ENCODE measurements at regions not wholly inside any gene's neighbourhood (a gene's known extent, or its start where the extent isn't known, plus 50 kb on each side); places are given as distances from the start of the nearest gene placed in this dataset.

GRCh38 chr16:79412783-79413225 lies 187.7 kb downstream of the MAF start:
- Histone ChIP-seq H3K9me3 (ENCODE audit: control insufficient read depth in 4 of 4, low read length in 3 of 4) (no peaks in the 10 kb centered on the region), H3K27me3 (ENCODE audit: control insufficient read depth in 4 of 4, insufficient read depth in 4 of 4, low read length in 3 of 4) (no peaks in the 10 kb centered on the region), H3K27ac (ENCODE audit: low read depth in 1 of 2, low read length in 2 of 2) (no peak overlapping the region), H3K36me3 (ENCODE audit: control insufficient read depth in 4 of 4, insufficient read depth in 3 of 4, low read depth in 1 of 4, low read length in 3 of 4) (no peaks in the 10 kb centered on the region), H3K9ac (ENCODE audit: low read depth in 1 of 2, low read length in 2 of 2) (no peak overlapping the region), H3K4me1 (ENCODE audit: control insufficient read depth in 4 of 4, insufficient read depth in 4 of 4, low read length in 3 of 4) (no peaks in the 10 kb centered on the region), H3K4me3 (ENCODE audit: low read depth in 1 of 3, low read length in 3 of 3) (no peak overlapping the region)
- 82% methylated on average over 3 of the region's 3 CpGs for WGBS
- DNase-seq (ENCODE audit: low spot score), result no peak
- no peak for TF ChIP-seq YY1 (IDR thresholded peaks at IDR 0.05)
- TF ChIP-seq SP1 (IDR thresholded peaks at IDR 0.05), result no peak
- no peak for TF ChIP-seq FOXA1 (IDR thresholded peaks at IDR 0.05)
- TF ChIP-seq, protein P1, sequence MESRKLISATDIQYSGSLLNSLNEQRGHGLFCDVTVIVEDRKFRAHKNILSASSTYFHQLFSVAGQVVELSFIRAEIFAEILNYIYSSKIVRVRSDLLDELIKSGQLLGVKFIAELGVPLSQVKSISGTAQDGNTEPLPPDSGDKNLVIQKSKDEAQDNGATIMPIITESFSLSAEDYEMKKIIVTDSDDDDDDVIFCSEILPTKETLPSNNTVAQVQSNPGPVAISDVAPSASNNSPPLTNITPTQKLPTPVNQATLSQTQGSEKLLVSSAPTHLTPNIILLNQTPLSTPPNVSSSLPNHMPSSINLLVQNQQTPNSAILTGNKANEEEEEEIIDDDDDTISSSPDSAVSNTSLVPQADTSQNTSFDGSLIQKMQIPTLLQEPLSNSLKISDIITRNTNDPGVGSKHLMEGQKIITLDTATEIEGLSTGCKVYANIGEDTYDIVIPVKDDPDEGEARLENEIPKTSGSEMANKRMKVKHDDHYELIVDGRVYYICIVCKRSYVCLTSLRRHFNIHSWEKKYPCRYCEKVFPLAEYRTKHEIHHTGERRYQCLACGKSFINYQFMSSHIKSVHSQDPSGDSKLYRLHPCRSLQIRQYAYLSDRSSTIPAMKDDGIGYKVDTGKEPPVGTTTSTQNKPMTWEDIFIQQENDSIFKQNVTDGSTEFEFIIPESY (IDR thresholded peaks at IDR 0.05), result no peak
- TF ChIP-seq GABPA (IDR thresholded peaks at IDR 0.05 in 1 of 2, conservative IDR thresholded peaks at IDR 0.05 in 1 of 2), result no peak
- TF ChIP-seq REST (IDR thresholded peaks at IDR 0.05), result no peak
- TF ChIP-seq MAX (IDR thresholded peaks at IDR 0.05), result no peak
- no peak for TF ChIP-seq HNF4G (IDR thresholded peaks at IDR 0.05)
- TF ChIP-seq RAD21 (IDR thresholded peaks at IDR 0.05), result no peak
- TF ChIP-seq EGR1 (IDR thresholded peaks at IDR 0.05; ENCODE audit: low read depth in 2 of 2), result no peak
- no peak for TF ChIP-seq NR2F2 (IDR thresholded peaks at IDR 0.05)
- TF ChIP-seq, protein P2, sequence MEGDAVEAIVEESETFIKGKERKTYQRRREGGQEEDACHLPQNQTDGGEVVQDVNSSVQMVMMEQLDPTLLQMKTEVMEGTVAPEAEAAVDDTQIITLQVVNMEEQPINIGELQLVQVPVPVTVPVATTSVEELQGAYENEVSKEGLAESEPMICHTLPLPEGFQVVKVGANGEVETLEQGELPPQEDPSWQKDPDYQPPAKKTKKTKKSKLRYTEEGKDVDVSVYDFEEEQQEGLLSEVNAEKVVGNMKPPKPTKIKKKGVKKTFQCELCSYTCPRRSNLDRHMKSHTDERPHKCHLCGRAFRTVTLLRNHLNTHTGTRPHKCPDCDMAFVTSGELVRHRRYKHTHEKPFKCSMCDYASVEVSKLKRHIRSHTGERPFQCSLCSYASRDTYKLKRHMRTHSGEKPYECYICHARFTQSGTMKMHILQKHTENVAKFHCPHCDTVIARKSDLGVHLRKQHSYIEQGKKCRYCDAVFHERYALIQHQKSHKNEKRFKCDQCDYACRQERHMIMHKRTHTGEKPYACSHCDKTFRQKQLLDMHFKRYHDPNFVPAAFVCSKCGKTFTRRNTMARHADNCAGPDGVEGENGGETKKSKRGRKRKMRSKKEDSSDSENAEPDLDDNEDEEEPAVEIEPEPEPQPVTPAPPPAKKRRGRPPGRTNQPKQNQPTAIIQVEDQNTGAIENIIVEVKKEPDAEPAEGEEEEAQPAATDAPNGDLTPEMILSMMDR (IDR thresholded peaks at IDR 0.05; ENCODE audit: low read depth, low read length, missing input control), result no peak
- no peak for TF ChIP-seq TAF1 (conservative IDR thresholded peaks at IDR 0.05)
- no peak for TF ChIP-seq RXRA (IDR thresholded peaks at IDR 0.05)
- no peak for TF ChIP-seq FOXA2 (IDR thresholded peaks at IDR 0.05)
- TF ChIP-seq JUND (IDR thresholded peaks at IDR 0.05), result no peak
- TF ChIP-seq, protein P3, sequence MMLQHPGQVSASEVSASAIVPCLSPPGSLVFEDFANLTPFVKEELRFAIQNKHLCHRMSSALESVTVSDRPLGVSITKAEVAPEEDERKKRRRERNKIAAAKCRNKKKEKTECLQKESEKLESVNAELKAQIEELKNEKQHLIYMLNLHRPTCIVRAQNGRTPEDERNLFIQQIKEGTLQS (IDR thresholded peaks at IDR 0.05), result no peak
- TF ChIP-seq HNF4A (conservative IDR thresholded peaks at IDR 0.05), result no peak
